IPS-20b (cell line): ENCODE measurements at regions not wholly inside any gene's neighbourhood (a gene's known extent, or its start where the extent isn't known, plus 50 kb on each side); places are given as distances from the start of the nearest gene placed in this dataset.
"Not testable (repeated sequence)": the region's sequence is repeated elsewhere in the genome, so short reads cannot be mapped to it uniquely, and the experiment has no call there.

ENCODE experiments used
- H3K27ac ChIP-seq: one replicate; pipeline ENCODE4 v1.5.1; 2013; ENCODE audit warnings: low read length
- H3K27me3 ChIP-seq: 2 replicates; pipeline ENCODE4 v1.6.1; 2013; ENCODE audit warnings: mild to moderate bottlenecking, low read length, inconsistent platforms; ENCODE audit not compliant: insufficient read depth
- H3K36me3 ChIP-seq: 2 replicates; pipeline ENCODE4 v1.6.1; 2013; ENCODE audit warnings: low read depth, mild to moderate bottlenecking, inconsistent platforms, low read length, moderate library complexity; ENCODE audit not compliant: insufficient read depth
- H3K4me1 ChIP-seq: 2 replicates; pipeline ENCODE4 v1.6.1; 2013; ENCODE audit warnings: mild to moderate bottlenecking, control low read depth, inconsistent platforms, low read length, moderate library complexity; ENCODE audit not compliant: insufficient read depth
- H3K4me3 ChIP-seq: 2 replicates; pipeline ENCODE4 v1.5.1; 2013; ENCODE audit warnings: mild to moderate bottlenecking, low read length, inconsistent platforms
- H3K9ac ChIP-seq: 2 replicates; pipeline ENCODE4 v1.6.1; 2013; ENCODE audit warnings: low read depth, mild to moderate bottlenecking, inconsistent platforms, low read length, moderate library complexity
- H3K9me3 ChIP-seq: 2 replicates; pipeline ENCODE4 v1.6.1; 2013; ENCODE audit warnings: mild to moderate bottlenecking, low read depth, low read length, inconsistent platforms; ENCODE audit not compliant: insufficient read depth

- not testable (repeated sequence) for H3K4me3 ChIP-seq
- peaks cover 20% of the 10 kb centered on the region for H3K9me3 ChIP-seq
These were observed 159.1 kb downstream of the CYB561 start for GRCh38 chr17:63287006-63287405.

GRCh38 chr17:63289931-63290330, 156.2 kb downstream of the CYB561 start:
- Histone ChIP-seq H3K4me3 (no peak overlapping the region), H3K27me3 (no peaks in the 10 kb centered on the region), H3K9me3 (peaks cover 20% of the 10 kb centered on the region), H3K36me3 (no peaks in the 10 kb centered on the region; the same call in 1 of the 2 replicates), H3K9ac (no peak overlapping the region), H3K4me1 (peaks cover 21% of the 10 kb centered on the region; the same call in 1 of the 2 replicates), H3K27ac (no peak overlapping the region)

More at GRCh38 chr17:63287006-63287405, 159.1 kb downstream of the CYB561 start:
- not testable (repeated sequence) for H3K27ac ChIP-seq, H3K36me3 ChIP-seq, H3K27me3 ChIP-seq, H3K9ac ChIP-seq
- peaks cover 15% of the 10 kb centered on the region; the same call in 1 of the 2 replicates for H3K4me1 ChIP-seq

DNA sequence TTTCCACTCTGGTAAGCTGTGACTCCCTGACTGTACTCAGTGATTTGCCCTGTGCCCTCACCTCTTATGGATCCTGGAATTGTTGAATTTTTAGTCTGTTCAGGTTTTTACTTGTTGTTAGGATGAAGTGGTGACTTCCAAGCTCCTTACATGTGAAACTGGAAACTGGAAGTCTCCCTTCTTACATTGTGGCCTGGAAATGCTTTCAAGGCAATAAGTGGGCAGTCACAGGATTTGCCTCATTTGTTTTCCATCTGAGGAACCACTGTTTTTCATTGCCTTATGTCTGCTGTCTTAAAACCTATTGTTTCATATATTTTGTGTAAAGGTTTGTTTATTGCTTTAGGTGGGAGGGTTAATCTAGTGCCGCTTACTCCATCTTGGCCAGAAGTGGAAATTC, 155.8 kb downstream of the CYB561 start:
- peaks cover 20% of the 10 kb centered on the region for H3K9me3 ChIP-seq
- no peaks in the 10 kb centered on the region; the same call in 1 of the 2 replicates for H3K36me3 ChIP-seq
- H3K4me1 ChIP-seq: peaks cover 21% of the 10 kb centered on the region; the same call in 1 of the 2 replicates
- H3K4me3 ChIP-seq: peak overlapping the region; percentile 4; the same call in 1 of the 2 replicates
- no peaks in the 10 kb centered on the region for H3K27me3 ChIP-seq
- H3K27ac ChIP-seq: no peak overlapping the region
- H3K9ac ChIP-seq: no peak overlapping the region

DNA sequence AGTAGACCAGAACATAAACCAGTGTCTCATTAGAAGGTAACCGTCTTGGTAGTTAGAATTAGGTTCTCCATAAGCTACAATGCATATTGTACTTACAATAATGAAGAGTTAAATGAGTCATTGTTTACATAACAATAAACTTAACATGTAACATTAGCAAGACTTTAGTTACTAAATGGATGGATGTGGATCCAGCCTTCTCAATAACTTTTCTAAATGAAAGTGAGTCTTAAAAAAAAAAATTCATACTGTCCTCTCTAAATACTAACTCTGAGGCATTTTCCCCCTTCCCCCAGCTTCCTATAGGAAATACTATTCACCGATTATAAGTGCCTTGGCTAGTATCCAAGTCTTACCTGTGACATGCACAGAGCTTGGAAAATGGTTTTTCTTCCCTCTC, 155.3 kb downstream of the CYB561 start:
- Histone ChIP-seq H3K4me3 (peak overlapping the region; percentile 4; the same call in 1 of the 2 replicates), H3K4me1 (peaks cover 21% of the 10 kb centered on the region; the same call in 1 of the 2 replicates), H3K27ac (no peak overlapping the region), H3K27me3 (no peaks in the 10 kb centered on the region), H3K9me3 (peaks cover 17% of the 10 kb centered on the region), H3K9ac (no peak overlapping the region), H3K36me3 (no peaks in the 10 kb centered on the region; the same call in 1 of the 2 replicates)

- H3K4me1 ChIP-seq: peaks cover 21% of the 10 kb centered on the region; the same call in 1 of the 2 replicates
- H3K27ac ChIP-seq: no peak overlapping the region
- no peak overlapping the region for H3K9ac ChIP-seq
- peaks cover 15% of the 10 kb centered on the region for H3K9me3 ChIP-seq
- H3K36me3 ChIP-seq: no peaks in the 10 kb centered on the region; the same call in 1 of the 2 replicates
- H3K27me3 ChIP-seq: no peaks in the 10 kb centered on the region
- no peak overlapping the region for H3K4me3 ChIP-seq
These were observed 154.8 kb downstream of the CYB561 start for GRCh38 chr17:63291258-63291657.

DNA sequence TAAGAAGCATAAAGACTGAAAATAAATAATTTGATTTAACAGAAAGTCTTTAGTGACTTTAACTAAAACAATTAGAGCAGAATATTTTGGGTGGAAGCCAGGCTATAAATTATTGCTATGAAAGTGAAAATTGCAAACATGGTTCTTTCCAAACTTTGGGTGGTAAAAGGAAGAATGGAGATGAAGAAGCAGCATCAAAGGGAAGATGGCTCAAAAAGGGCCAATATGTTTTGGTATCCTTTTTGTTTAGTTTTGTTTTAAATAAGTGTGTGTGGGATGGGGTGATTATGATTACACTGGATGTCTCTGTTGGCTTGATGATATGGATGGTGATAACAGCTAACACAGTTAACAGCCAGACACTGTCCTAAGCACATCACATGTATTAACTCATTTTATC, 153.7 kb downstream of the CYB561 start:
- Histone ChIP-seq H3K9me3 (peaks cover 15% of the 10 kb centered on the region), H3K4me1 (peaks cover 21% of the 10 kb centered on the region; the same call in 1 of the 2 replicates), H3K4me3 (no peak overlapping the region), H3K36me3 (no peaks in the 10 kb centered on the region; the same call in 1 of the 2 replicates), H3K27ac (no peak overlapping the region), H3K27me3 (no peaks in the 10 kb centered on the region), H3K9ac (no peak overlapping the region)

- no peak overlapping the region for H3K4me3 ChIP-seq
- H3K4me1 ChIP-seq: peaks cover 21% of the 10 kb centered on the region; the same call in 1 of the 2 replicates
- H3K36me3 ChIP-seq: no peaks in the 10 kb centered on the region
- no peak overlapping the region for H3K9ac ChIP-seq
- peaks cover 16% of the 10 kb centered on the region for H3K9me3 ChIP-seq
- H3K27ac ChIP-seq: no peak overlapping the region
- H3K27me3 ChIP-seq: no peaks in the 10 kb centered on the region
These were observed 152.6 kb downstream of the CYB561 start for GRCh38 chr17:63293323-63294075.

DNA sequence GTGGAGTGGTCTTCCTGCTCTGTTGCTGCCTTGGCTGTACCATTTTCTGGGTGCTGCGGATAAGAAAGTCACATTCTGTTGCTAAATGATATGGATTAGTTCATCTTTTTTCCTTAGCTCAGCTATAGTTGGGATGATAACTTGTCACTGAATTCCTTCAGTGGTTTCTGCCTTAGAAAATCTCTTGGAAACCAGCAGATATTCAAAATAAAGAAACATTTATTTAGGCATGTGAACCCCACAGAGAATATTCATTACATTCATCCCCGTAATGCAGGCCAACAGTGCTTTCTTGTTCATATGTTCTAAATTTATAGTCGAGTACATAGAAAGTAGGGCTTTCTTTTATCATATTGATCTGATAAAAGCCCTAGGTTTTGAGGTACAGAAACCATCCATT, 151.3 kb downstream of the CYB561 start:
- peaks cover 18% of the 10 kb centered on the region; the same call in 1 of the 2 replicates for H3K4me1 ChIP-seq
- H3K9me3 ChIP-seq: peaks cover 20% of the 10 kb centered on the region
- H3K27ac ChIP-seq: no peak overlapping the region
- H3K36me3 ChIP-seq: no peaks in the 10 kb centered on the region
- no peaks in the 10 kb centered on the region for H3K27me3 ChIP-seq
- H3K9ac ChIP-seq: no peak overlapping the region
- H3K4me3 ChIP-seq: no peak overlapping the region

DNA sequence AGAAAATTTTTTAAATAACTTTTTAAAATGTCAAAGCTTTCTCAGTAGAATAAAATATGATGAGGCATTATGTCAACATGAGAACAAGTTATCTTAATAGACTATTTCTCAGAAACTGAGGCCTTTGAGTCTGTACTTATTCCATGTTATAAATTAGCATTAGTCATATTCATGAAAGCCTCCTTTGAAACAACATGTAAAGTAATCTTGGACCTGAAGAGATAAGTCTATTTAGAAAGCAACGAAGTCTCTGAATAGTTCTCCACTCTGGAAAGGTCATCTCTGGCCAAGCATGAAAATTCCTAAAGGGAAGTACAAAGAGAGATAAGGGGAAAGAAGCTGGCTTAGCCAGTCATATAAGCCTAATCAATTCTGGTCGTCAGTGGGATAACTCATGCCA, 150.8 kb downstream of the CYB561 start:
- no peaks in the 10 kb centered on the region for H3K27me3 ChIP-seq
- H3K9me3 ChIP-seq: peaks cover 20% of the 10 kb centered on the region
- H3K9ac ChIP-seq: no peak overlapping the region
- H3K4me3 ChIP-seq: no peak overlapping the region
- H3K4me1 ChIP-seq: peaks cover 17% of the 10 kb centered on the region; the same call in 1 of the 2 replicates
- H3K27ac ChIP-seq: no peak overlapping the region
- no peaks in the 10 kb centered on the region for H3K36me3 ChIP-seq

GRCh38 chr17:63295839-63296590, 150.1 kb downstream of the CYB561 start:
- no peaks in the 10 kb centered on the region for H3K36me3 ChIP-seq
- no peak overlapping the region for H3K27ac ChIP-seq
- no peak overlapping the region for H3K9ac ChIP-seq
- H3K4me1 ChIP-seq: peaks cover 10% of the 10 kb centered on the region; the same call in 1 of the 2 replicates
- peaks cover 20% of the 10 kb centered on the region for H3K9me3 ChIP-seq
- H3K4me3 ChIP-seq: no peak overlapping the region
- H3K27me3 ChIP-seq: no peaks in the 10 kb centered on the region

DNA sequence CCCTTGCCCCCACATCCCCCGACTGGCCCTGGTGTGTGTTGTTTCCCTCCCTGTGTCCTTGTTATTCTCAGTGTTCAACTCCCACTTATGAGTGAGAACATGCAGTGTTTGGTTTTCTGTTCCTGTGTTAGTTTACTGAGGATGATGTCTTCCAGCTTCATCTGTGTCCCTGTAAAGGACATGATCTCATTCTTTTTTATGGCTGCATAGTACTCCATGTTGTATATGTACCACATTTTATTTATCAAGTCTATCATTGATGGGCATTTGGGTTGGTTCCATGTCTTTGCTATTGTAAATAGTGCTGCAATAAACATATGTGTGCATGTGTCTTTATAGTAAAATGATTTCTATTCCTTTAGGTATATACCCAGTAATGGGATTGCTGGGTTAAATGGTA, 147.2 kb downstream of the CYB561 start:
- H3K9me3 ChIP-seq: peaks cover 20% of the 10 kb centered on the region
- H3K36me3 ChIP-seq, H3K4me1 ChIP-seq, H3K27ac ChIP-seq, H3K27me3 ChIP-seq, H3K4me3 ChIP-seq, H3K9ac ChIP-seq: not testable (repeated sequence)
